SH-SY5Y (cell line): ENCODE measurements at regions not wholly inside any gene's neighbourhood (a gene's known extent, or its start where the extent isn't known, plus 50 kb on each side); places are given as distances from the start of the nearest gene placed in this dataset.

Experiments
- GATA2 ChIP-seq: IDR thresholded peaks from 2 replicates; pipeline ENCODE4 v1.6.1; 2011; ENCODE audit warnings: mild to moderate bottlenecking, low read depth, low read length
- GATA3 ChIP-seq: IDR thresholded peaks from 2 replicates; pipeline ENCODE4 v1.6.1; 2011; ENCODE audit warnings: low read depth, mild to moderate bottlenecking, low read length, moderate library complexity

DNA sequence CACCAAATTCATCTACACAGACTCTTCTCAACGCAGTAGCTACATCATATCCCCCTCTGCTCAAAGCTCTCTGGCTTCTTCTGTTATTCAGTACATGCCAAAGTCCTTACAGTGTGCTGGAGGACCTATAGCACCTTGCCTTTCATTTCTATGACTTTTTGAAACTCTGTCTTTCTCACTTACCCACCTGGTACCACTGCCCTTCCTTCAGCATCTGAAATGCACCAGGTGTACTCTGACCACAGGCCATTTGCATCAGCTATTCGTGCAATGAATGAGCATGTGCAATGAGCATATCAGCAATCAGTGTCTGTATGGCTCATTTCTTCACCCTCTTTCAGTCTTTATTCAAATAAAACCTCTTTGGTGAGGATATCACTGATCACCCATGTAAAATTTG, 399.9 kb downstream of the RAB28 start:
- TF ChIP-seq GATA2: no peak
- no peak for TF ChIP-seq GATA3
